Activated naive CD8-positive, alpha-beta T cell treated with anti-CD3 and anti-CD28 coated beads, Interleukin-2, amount 50 U/mL, for 16 hours (primary cell): ENCODE measurements at regions not wholly inside any gene's neighbourhood (a gene's known extent, or its start where the extent isn't known, plus 50 kb on each side); places are given as distances from the start of the nearest gene placed in this dataset.

ENCODE experiments used
- DNase-seq: peaks from one replicate; pipeline ENCODE4 v3.0.0-alpha.2; 2020; ENCODE audit warnings: low read depth, low spot score

DNA sequence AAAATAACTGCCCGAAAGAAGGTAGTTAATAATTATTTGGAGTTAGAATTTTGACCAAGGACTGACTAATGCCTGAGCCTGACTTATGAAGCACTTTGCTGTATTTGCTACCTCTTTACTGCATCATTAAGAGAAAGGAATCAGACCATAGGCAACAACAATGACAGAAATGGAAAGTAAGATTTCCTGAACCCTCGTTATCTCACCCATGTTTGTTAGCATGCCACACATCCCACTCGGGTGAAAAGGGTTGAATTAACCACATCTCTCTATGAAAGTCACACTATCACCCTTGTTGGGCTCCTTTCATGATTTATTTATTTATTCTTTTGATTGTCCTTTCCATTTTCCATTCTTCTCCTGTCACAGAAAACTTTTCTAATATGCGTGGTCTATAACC is 59.6 kb downstream of the OLIG3 start:
- DNase-seq = no peak

- no peak for DNase-seq
These were observed 62.1 kb downstream of the OLIG3 start for GRCh38 chr6:137432054-137432611.

GRCh38 chr6:137430954-137431353 is 63.2 kb downstream of the OLIG3 start:
- DNase-seq = no peak

DNA sequence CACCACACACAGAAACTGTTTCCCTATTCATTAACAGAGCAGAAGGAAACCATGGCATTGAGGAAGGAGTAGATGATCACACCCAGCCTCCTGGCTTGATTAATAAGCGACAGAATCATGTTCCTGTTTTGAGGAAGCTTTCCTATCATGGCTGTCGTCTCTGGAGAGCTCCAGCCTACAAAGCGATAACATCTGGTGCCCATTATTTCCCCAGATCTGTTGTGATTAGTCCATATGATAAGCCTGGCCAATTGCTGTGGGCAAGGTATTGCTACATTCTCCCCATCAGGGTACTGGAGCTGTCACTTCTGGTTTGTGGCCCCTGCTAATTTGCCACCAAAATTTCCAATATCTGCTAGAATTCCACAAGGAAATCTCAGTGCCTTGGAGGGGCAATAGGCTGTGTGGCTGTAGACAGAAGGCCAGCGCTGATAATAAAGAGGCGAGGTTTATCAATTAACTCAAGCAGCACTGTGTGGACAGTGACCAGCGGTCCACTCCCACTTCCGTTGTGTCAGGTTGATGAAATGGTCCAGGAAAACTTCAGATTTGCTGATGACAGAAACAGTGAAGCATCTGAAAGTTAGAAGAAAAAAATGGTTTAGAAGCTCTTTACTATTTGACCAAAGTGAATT is 66.4 kb downstream of the OLIG3 start:
- no peak for DNase-seq

DNA sequence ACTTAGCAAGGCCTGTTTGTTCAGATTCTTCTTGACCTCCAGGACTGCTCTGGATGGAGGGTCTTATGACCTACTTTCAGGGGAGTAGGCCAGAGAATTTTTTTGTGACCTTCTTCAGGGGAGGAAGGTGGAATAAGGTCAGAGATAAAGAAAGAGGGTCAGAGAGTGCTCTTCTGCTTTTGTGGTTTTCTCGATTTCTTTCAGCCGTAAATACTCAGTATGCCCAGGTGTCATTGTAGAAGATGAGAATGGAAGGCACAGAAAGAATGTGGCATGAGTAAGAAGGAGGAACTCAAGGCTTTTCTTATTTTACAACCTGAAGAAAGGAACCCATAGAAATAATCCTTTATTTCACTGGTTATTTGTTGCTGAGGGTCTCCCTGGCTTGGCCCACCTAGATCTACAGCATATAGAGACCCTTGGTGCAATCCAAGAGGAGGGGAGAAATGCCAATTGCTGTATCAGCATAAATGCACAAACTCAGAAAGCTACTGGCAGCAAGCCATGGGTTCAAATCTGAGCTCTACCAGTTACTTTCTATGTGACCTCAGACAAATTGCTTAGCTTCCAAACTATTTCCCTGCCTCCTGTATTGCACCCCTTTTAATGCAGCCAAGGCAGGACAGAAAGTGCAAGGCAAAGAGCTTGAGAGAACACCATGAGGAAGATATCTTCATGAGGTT is 68.0 kb downstream of the OLIG3 start:
- no peak for DNase-seq

GRCh38 chr6:137424251-137424650 is 69.9 kb downstream of the OLIG3 start:
- DNase-seq = no peak

GRCh38 chr6:137423451-137424168 is 70.6 kb downstream of the OLIG3 start:
- no peak for DNase-seq

GRCh38 chr6:137417396-137417795 is 76.8 kb downstream of the OLIG3 start:
- DNase-seq = no peak

DNA sequence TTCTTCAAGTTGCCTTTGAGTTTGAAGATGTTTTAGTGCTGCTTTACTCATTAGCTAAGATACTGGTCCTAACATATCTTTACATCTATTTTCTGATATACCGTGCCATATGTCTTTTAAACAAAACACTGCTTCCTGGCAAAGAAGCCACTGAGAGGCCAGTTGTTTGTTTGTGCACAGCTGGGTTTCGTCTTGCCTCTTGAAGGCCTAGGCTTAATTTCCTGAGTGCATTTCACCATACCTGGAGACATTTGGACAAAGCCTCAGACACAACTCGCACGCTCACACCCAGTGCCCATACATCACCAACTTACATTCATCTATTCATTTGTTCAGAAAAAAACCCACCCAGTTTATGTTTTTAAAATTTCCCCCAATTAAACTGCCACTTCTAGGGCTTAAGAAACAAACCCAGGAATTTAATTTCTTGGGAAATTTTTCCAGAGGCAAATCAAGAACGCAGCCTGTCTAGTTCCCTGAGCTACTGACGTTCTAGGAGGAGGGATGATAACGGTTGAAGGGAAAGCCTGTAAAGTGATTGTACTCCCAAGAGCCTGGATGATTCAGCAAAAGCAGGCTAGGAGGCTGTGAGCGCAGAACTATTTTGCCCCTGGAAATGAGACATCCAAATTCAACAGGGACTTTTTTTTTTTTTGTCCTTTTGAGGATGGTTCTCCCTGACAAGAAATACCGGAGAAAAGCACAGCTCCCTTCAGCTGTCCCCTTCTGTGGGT is 77.7 kb downstream of the OLIG3 start:
- DNase-seq = no peak

DNA sequence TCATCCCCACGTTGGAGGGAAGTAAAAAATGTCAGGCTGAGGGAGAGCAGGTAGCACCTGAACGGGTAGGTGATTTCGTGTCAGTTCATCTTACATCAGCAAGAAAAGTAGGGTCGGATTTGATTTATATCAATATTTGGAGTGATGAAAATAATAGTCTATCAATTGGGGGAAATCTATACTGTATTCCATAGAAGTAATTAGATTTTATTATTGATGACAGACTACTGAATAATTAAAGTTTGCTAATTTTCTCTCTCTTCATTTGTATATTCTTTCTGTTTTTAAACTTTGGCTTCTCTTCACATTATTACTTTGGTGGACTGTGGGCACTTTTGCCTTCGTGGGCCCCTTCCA is 78.4 kb downstream of the OLIG3 start:
- no peak for DNase-seq

DNA sequence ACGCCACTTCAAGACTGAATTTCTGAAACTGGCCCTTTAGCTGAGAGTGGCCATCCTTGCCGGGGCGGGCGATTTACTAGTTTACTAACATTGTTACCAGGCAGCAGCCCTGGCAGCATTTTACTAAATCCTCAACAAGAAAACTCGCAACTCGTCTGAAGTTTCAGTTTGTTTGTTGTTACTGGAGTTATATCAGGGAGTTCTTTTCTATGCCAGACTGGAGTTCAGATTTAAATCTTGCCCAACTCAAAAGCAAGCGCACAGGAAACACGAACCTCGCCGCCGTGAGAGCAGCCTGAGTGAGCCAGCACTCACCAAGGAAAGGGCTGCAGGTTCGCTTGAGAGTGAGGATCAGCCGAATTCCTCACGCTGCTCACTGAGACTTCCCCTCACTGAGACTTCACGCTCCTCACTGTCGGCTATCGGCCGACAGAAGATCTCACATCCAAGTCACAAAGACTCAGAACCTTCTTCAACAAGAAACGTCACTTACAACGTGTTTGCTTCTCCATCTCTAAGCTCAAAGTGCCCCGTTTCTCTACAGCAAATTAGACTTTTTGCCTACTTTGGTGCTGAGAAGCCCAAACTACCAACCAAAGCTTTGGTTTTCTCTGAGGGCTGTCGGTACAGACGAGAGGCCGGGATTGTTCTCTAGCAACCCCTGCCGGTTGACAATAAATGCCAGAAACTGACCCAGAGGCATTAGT is 78.9 kb downstream of the OLIG3 start:
- peak; percentile 22 for DNase-seq

DNA sequence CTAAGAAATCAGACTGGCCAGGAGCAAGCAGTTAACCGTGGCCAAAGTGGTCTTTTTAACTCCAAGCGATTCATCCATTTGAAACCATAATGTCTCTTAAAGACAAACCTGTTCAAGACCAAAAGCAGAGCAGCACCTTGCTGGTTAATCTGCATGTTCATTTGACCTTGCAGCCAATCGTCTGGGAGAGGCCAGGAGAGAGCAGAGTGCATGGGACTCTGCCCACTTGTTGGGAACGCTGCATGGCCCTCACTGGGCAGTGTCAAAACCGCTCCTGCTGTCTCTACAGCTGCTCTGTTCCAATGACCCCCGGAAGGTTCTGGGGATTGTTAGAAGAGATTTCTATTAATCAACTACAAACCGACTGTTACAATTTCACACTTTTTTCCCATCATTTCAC is 79.6 kb downstream of the OLIG3 start:
- DNase-seq = no peak

DNA sequence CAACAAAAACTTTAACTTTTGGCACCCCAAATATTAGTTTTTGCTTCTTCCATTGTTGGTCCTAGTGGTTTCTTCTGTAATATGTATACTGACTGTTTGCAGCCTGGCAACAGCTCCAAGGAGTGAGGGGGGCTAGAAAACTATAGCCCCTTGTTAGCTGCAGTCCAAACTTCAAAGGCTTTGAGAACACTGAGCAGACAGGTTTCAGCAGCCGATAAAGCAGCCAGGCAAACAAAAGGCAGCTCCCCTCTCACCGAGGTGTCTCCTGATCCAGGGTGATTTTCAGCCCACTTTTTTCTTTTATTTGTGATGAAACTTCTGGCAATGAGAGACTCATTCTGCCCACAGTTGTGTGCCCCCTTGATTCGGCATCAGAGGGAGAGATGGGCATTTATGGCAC is 80.7 kb downstream of the OLIG3 start:
- no peak for DNase-seq

DNA sequence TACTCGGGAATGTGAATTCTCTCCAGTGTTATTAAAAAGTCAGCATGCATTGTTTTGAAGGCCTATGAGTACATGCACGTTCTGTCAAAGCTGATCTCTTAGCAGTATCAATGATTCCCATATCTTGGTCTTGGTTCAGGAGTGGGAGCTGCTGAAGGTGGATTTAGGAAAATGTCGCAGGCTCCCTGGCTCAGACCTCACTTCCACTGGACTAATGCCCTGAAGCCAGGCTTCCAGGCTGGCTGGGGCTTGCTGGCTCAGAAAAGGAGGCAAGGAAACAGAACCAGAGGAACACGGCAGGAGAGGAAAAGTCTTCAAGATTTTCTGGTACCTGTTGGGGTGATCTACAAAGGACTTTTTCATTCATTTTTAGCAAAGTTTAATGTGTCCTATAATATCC is 81.6 kb downstream of the OLIG3 start:
- no peak for DNase-seq

- no peak for DNase-seq
These were observed 84.9 kb downstream of the OLIG3 start for GRCh38 chr6:137409266-137409777.

GRCh38 chr6:137407816-137408215 is 86.4 kb downstream of the OLIG3 start:
- no peak for DNase-seq

DNA sequence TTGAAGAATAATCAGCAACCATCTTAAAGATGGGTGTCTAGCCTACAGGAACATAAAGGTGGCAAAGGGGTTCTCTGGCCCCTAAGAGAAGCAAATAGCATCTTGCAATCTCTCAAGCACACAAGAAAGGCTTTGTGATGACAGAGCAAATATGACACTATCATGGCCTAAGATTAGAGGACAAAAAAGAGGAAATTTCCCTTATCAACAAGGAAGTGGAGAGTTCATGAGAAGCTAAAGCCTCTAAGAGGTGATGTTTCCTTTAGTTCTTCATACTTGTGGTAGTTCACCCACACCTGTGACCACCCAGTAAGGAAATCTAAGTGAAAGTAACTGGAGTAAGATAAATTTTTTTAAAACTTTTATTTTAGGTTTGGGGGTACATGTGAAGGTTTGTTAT is 88.4 kb downstream of the OLIG3 start:
- DNase-seq = no peak

GRCh38 chr6:137403855-137404254 is 90.3 kb downstream of the OLIG3 start:
- DNase-seq = no peak

DNA sequence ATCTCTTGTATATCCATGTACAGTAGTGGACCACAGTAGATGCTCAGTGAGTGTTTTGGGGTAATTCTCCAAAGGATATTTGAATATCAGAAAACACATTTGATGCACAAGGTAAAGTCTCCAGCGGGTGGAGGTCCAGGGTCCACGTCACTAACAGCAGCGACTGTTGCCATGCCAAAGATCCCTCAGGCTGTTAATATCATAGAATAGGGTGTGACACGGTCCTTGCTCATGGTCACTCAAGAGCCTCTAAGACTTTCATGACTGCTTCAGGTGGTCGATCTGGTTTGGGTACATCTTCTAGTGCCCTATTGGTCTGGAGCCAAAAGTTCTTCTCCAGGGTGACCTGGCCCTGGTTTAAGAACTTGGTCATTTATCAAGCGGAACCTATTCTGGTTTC is 90.8 kb downstream of the OLIG3 start:
- no peak for DNase-seq

DNA sequence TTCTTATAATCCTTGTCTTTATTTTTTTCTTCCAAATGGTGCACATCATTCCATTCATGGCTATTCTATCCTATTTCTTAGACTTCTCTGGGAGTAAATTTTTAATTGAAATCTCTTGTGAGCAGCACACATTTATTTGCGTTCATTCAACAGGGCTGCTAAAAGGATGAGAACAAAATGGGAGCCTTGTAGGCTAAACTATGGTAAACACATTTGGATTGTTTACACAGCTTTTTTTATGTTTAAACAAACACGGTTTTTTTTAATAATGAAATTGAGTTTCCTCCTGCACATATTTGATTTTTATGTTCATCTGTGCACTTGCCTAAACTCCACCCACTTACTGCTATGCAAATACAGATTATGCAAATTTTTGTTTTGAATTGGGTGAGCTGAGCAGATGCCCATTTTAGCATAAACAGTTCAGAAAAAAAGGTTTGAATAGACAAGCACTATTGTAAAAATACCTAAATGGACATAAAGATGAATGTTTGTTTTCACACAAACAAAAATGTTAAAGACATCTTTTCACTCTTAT is 92.0 kb downstream of the OLIG3 start:
- DNase-seq = no peak

DNA sequence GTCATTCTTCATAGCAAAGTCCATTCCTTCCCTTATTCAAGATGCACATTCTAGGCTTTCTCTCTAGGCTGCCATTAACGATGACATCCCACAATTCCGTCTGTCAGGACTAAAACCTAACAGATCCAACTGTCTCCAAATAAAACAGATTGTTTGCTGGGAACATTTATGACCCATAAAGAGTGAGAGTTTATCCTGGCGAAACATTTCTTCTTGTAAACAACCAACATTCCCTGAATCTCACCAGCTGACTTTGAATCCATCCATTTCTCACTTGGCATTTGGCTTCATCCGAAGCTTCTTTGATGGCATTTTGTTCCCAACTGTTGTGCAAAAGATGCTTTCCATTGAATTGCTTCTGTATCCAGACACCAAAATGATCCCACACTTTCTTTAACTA is 93.1 kb downstream of the OLIG3 start:
- no peak for DNase-seq
